ENCODE measurements at regions not wholly inside any gene's neighbourhood (a gene's known extent, or its start where the extent isn't known, plus 50 kb on each side); places are given as distances from the start of the nearest gene placed in this dataset.

GRCh38 chr13:90933097-90933826 is 414.2 kb upstream of the MIR17HG start:
- 56% methylated on average over 3 of the region's 3 CpGs for WGBS
- no peak for DNase-seq (ENCODE audit: low spot score)
- H3K9ac ChIP-seq (ENCODE audit: low read depth in 1 of 2, low read length in 2 of 2), result no peak overlapping the region
- H3K27ac ChIP-seq (ENCODE audit: low read depth in 1 of 2, low read length in 2 of 2), result no peak overlapping the region
- no peak overlapping the region for H3K4me3 ChIP-seq (ENCODE audit: low read depth in 1 of 3, low read length in 3 of 3)
- H3K27me3 ChIP-seq (ENCODE audit: control insufficient read depth in 4 of 4, insufficient read depth in 4 of 4, low read length in 3 of 4), result peaks cover 0 to 2% (median 0%) of the 10 kb centered on the region in 4 donors
- no peaks in the 10 kb centered on the region for H3K4me1 ChIP-seq (ENCODE audit: control insufficient read depth in 4 of 4, insufficient read depth in 4 of 4, low read length in 3 of 4)
- no peaks in the 10 kb centered on the region for H3K36me3 ChIP-seq (ENCODE audit: control insufficient read depth in 4 of 4, insufficient read depth in 3 of 4, low read depth in 1 of 4, low read length in 3 of 4)
- TF ChIP-seq NR2F2 (IDR thresholded peaks at IDR 0.05), result no peak
- no peak for TF ChIP-seq GABPA (IDR thresholded peaks at IDR 0.05 in 1 of 2, conservative IDR thresholded peaks at IDR 0.05 in 1 of 2)
- TF ChIP-seq EGR1 (IDR thresholded peaks at IDR 0.05; ENCODE audit: low read depth in 2 of 2), result no peak
- no peak for TF ChIP-seq RXRA (IDR thresholded peaks at IDR 0.05)
- TF ChIP-seq HNF4A (conservative IDR thresholded peaks at IDR 0.05), result no peak
- TF ChIP-seq HNF4G (IDR thresholded peaks at IDR 0.05), result no peak
- TF ChIP-seq FOXA1 (IDR thresholded peaks at IDR 0.05), result no peak
- no peak for TF ChIP-seq MAX (IDR thresholded peaks at IDR 0.05)
- no peak for TF ChIP-seq ATF3 (IDR thresholded peaks at IDR 0.05)
- no peak for TF ChIP-seq FOXA2 (IDR thresholded peaks at IDR 0.05)
- TF ChIP-seq TAF1 (conservative IDR thresholded peaks at IDR 0.05), result no peak
- TF ChIP-seq ZBTB33 (IDR thresholded peaks at IDR 0.05), result no peak
- no peak for TF ChIP-seq CTCF (IDR thresholded peaks at IDR 0.05; ENCODE audit: low read depth, low read length, missing input control)
- TF ChIP-seq REST (IDR thresholded peaks at IDR 0.05), result no peak
- TF ChIP-seq JUND (IDR thresholded peaks at IDR 0.05), result no peak
- no peak for TF ChIP-seq YY1 (IDR thresholded peaks at IDR 0.05)
- no peak for TF ChIP-seq SP1 (IDR thresholded peaks at IDR 0.05)
- no peaks in the 10 kb centered on the region for H3K9me3 ChIP-seq (ENCODE audit: control insufficient read depth in 4 of 4, low read length in 3 of 4)

Measured in liver (tissue), 8 donors.